ENCODE measurements at regions not wholly inside any gene's neighbourhood (a gene's known extent, or its start where the extent isn't known, plus 50 kb on each side); places are given as distances from the start of the nearest gene placed in this dataset.

DNA sequence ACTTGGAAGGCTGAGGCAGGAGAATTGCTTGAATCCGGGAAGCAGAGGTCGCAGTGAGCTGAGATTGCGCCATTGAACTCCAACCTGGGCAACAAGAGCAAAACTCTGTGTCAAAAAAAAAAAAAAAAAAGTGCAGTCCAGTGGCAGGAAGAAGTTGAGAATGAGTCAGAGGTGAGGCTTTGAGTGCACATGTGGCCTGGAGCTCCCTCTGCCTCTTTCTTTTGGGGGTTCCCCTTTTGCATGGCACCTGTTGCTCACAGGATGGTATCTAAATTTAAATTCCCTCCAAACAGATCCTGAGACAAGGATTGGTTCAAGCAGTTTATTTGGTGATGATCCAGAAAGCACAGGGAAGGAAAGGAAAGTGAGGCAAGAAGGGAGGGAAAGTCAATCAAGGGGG lies 151.4 kb upstream of the STX18 start:
- no peak for DNase-seq (ENCODE audit: low read depth)

DNA sequence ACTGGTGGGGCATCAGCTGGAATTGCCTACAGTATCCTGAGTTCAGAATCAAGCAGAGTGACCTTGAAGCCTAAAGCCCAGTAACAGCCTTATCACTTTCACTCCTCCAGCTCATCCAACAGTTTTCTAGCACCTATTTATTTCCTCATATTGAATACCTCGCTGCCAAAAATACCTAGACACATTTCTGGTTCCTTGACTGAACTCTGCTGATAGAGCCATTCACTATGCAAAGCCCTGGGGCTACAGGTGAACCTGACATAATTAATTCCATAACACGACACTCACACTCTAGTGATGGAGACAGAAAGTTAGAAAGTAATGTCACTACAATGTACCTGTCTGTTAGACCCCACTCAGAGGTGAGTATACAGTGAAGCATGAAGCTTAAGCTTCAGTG lies 149.0 kb upstream of the STX18 start:
- DNase-seq (ENCODE audit: low read depth): no peak

DNA sequence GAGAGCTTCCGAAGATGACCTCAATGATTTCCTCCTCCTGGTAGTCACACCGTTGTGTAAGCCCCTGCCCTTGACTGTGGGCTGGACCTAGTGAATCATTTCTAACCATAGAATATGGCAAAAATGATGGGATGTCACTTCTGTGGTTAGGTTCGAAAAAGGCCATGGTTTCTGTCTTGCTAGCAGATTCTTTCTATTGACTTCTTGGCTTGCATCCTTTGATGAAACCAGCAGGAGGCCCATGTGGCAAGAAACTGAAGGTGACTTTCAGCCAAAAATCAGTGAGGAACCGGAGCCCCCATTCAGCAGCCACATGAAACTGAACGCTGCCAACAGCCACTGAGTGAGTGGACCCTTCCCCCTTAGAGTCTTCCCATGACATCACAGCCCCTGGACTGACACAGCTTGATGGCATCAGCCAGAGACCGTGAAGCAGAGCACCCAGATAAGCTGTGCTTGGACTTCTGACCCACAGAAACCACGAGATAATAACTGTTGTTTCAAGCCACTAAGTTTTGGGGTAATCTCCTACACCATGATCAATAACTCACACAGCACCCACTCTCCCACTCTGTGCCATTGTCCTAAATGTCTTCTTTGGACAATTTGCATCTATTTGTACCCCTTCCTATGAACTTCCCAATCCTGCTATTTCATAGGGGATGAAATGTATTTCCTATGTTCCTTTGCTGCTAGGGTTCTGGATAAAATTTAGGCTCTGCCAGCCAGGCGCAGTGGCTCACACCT lies 148.0 kb upstream of the STX18 start:
- no peak for DNase-seq (ENCODE audit: low read depth)

DNA sequence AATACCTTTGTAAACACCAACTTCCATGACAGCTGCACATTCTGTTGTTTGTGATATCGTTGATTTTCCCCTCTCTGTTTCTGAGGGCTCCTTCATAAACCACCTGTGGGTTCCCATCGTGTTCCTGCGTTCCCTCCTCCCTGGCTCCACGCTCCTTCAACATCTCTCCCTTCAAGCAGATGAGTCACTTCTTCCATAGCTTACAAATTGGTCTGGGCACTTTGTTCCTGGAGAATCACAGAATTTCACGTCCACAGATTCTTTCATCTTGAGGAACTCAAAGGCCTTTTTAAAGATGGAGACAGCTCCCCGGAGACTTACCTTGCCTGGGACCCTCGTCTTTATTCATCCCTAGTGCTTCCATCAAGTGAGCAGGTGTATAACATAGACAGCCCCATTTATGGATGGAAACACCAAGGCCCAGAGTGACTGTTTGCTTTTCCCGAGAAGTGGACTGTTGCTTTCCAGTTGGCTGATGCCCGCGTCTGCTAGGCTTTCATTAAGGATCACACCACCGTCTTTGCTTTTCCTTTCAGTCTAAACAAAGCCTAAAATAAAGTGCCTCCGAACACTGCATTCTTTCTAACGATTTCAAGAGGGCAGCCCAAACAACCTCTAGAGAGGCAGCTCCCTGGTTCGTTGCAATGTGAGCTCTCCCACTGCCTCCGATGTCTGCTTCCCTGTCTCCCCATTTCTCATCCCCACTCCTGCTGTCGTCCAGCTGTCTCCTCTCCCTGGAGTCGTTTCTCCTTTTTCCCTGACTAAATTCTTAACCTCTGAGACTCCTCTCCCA lies 146.3 kb upstream of the STX18 start:
- no peak for DNase-seq (ENCODE audit: low read depth)

DNA sequence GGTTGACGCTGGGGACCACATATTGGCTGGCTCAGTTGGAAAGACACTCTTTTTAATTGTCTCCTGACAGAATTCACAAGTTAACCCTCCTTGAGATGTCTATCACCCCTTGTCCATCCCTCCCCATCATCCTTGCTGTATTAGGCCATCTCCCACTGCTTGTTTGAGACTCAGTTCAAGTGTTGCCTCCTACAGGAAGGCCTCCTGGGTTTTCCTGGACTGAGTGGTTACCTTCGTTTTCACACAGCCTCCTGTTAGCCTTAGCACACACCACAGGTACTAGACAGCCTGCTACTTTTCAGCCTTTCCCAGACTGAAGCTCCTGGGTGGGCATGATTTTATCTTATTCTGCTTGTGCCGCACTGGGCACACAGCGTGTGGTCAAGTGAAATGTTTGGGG lies 145.3 kb upstream of the STX18 start:
- DNase-seq (ENCODE audit: low read depth): no peak

DNA sequence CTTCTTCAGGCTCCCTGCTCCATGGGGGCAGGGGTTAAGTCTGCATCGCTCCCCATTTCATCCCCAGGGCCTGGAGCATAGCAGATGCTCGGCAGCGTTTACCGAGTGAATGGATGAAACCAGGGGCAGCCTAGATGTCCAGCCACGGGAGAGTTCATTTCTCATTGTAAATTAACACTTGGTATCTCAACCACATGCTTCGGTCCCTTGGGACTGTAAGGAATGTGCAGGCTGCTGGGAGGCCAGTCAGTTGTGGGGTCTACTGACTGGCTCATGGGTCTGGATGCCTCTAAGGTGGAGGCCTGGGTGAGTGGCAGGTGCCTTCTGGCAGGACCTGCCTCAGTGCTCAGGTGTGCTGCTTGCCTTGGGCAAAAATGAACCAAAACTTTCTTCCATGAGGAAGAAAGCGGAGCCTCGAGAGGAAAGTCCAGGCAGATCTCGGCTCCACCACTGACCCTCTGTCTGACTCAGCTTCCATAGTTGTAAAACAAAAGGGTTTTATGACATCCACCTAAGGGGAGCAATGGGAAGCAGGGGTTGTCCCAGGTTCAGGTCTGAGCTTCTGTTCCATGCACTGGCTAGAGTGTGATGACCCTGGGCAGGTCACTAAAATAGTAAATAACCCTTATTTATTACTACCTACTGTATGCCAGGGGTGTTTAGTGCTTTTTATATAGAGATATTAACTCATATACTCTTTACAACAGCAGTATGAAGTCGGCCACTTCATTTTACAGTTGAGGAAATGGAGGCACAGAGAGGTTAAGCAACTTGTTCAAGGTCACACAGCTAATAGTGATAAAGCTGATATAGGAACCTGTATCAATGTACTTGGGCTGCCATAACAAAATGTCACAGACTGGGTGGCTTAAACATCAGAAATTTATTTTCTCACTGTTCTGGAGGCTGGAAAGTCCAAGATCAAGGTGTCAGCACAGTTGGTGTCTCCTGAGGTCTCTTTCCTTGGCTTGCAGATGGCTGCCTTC lies 144.3 kb upstream of the STX18 start:
- no peak for DNase-seq (ENCODE audit: low read depth)

DNA sequence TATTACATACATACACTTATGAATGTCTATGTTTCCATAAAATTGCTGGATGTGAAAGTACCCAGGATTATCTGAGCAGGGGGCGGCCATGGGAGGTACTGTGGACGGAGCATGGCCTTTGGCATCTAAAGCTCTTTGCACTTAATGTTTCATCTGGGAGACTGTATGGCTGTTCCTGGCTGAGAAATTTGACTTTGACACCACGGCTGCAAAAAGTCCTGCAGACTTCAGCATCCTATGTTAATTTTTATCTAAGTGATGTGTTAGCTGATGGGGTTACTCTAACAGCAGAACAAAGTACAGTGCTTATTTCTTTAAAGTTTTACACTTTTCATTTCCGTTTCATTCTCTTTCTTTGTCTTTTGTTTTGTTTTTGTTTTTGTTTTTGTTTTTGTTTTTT lies 139.8 kb upstream of the STX18 start:
- DNase-seq (ENCODE audit: low read depth): no peak

DNA sequence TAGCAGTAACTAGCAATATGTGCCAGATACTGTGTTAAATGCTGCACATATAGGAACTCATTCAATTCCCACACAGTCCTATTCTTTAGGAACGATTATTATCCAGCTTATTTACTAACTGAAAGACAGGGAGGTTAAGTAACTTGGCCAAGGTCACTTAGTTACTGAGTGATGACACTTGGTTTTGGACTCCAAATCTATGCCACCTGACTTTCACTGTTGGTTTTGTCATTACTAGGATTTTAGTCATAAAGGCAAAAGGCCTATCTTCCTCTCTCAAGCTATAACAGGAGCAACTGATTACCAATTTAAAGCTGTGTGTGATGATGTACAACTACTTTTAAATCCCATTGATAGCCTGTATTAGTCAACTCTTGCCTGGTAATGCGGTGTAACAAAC lies 138.9 kb upstream of the STX18 start:
- no peak for DNase-seq (ENCODE audit: low read depth)

DNA sequence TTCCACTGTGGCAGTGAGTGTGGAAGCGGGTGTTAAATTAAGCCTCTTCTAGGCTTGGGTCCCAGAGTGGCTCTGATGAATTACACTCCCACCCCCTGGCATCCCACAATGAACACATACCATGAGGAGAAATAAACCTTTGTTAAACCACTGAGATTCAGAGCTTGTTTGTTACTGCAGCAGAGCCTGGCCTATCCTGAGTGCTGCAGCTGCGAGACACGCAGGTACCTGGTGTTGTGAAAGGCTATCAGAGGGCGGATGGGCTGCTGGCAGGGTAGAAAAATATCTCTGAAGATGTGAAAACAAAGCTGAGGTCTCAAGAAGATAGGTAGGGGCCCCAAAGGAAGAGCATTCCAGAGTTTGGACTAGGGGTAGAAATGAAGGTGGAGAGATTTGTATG lies 138.4 kb upstream of the STX18 start:
- no peak for DNase-seq (ENCODE audit: low read depth)

DNA sequence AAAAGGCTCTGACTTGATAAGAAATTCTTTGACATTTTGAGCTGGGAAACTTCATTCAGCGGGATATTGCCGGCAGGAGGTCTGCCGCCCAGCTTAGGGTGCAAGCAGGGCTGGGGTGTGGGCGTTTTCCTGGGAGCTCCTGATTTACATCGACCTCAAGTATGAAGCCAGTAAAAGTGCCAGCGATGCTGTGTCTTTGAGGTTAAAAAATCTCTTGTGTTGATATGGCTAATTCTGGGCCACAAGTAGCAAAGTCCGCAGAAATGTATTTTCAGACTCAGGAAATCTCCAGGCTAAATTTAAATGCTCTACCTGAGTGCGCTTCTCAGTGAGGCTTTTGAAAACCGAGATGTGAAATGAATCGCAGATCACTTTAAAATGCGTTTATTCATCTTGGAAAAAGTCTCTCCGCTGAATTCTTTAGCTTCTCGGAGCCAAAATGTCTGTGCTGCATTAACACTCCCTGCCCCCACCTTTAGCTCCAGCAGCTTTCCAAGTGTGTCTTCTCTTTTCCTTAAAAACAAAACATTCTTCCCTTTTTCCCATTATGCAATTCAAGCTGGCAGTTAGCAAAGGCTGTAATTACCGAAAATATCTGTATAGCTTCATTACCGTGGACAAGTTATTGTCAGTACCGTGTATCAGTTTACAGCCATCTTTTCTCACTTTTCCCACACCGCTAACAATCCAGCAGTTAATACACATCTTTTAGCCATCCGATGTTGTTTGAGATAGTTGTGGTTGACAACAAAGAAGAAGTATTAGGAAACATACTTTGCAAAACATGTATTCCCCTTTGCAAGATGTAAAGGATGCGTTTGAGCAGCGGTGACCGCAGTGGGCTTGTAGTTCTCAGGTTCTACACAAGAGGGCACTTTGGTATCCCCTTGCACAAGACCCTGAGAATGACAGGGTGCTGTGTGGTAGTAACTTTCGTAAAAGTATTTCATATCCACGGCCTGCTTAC lies 136.0 kb upstream of the STX18 start:
- no peak for DNase-seq (ENCODE audit: low read depth)

DNA sequence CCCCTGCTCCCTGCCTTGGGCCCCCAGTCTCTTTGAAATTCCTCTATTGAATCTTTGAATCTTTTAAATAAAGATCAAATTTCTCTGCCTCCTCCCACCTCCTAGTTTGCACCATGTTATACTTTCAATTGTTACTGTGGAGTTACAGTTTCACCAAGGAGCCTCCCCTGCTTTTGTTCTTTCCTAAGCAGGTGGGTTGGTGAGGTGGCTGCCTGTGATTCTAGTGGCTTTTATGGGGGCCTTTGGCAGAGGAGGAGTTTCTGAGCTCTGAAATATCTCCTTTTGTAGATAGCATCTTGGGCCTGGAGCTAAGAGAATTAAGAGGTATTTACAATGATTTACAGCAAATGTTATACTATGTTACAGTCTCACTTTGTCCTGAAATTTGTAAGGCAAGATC lies 133.8 kb upstream of the STX18 start:
- no peak for DNase-seq (ENCODE audit: low read depth)

DNA sequence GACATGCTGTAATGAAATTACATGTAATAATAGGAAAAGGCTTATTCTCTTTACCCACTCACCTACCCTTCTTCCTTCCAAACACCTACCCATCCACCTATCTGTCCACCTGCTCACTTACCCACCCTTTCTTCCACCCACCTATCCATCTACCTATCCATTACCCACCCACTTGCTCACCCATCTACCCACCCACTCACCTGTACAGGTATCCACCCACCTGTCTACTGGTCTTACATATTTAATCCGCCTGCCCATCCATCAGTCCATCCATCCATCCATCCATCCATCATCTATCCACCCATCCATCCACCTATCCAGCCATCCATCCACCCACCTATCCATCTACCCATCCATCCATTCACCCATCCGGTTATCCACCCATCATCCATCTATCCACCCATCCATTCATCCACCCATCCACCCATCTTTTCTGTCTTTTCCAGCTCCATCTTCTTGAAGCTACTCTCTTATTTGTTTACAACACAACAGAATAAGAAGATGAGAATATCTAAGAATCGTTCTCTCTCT lies 133.3 kb upstream of the STX18 start:
- no peak for DNase-seq (ENCODE audit: low read depth)

DNA sequence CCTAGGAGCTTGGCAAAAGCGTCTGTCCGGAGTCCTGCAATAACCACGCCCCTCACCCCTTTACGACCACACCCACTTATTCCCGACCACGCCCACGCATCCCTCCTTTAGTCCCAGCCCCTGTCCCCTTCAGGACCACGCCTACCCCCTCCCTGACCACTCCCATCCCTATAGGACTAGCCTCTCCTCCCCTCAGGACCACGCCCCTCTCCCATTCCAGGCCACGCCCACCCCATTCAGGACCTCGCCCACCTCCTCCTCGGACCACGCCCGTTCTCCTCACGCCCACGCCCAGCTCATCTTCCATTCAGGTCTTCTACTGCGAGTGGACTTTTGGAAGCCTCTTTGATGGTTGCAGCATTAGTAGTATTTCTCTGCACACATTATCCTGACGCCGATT lies 131.2 kb upstream of the STX18 start:
- peak; percentile 30 for DNase-seq (ENCODE audit: low read depth)

DNA sequence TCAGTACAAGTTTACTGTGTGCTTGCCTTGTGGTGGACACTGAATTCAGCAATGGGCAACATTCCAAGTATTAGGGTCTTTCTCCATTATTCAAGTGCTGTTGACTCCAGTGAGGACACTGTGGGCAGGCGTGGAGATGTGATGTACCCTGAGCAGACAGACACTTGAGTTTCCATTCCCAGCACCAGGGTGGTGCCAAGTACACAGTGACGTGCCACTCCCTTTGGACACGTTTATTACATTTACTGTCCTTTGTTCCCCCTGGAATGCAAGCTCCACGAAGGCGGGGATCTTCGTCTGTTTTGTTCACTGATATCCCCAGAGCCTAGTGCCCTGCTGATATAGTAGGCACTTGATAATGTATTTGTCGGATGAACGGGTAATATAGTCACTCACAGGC lies 130.6 kb upstream of the STX18 start:
- no peak for DNase-seq (ENCODE audit: low read depth)

DNA sequence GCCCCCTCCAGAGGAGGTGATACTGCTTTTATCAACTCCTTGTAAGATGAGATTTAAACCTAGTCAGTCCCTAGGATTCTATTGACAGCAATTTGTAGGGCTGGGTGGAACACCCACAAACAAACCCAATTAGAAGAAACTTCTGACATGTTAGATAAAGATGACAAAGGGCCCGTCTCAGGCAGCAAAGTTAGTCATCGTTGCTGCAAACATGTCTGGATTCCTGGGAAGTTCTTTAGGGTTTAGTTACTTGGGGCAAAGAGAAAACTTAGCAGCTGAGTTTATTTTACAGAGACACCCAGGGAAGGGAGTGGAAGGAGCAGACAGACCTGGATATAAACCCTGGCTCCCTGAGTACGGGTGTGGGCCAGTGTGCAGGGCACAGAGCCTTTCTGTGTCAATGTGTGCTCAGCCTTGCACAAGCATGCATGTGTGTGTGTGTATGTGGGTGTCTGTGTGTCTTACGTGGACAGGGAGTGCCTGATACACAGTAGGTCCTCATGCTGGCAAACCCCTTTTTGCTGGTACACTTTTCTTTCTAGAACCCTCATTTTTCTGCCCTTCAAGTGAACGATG lies 130.0 kb upstream of the STX18 start:
- DNase-seq (ENCODE audit: low read depth): no peak

DNA sequence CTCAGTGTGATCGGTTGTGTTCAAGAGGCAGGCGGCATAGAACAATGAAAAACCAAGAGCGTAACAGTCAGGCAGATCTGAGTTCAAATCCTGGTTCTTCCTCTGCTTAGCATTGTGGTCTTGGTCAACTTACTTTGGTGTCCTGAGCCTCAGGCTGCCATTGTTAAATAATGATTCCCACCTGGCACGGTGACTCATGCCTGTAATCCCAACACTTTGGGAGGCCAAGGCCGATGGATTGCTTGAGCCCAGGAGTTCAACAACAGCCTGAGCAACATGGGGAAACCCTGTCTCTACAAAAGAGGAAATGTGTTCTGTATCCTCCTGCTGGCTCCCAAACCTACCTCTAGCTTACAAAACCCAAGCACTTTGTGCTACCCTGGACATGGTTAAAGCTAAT lies 129.0 kb upstream of the STX18 start:
- DNase-seq (ENCODE audit: low read depth): no peak

DNA sequence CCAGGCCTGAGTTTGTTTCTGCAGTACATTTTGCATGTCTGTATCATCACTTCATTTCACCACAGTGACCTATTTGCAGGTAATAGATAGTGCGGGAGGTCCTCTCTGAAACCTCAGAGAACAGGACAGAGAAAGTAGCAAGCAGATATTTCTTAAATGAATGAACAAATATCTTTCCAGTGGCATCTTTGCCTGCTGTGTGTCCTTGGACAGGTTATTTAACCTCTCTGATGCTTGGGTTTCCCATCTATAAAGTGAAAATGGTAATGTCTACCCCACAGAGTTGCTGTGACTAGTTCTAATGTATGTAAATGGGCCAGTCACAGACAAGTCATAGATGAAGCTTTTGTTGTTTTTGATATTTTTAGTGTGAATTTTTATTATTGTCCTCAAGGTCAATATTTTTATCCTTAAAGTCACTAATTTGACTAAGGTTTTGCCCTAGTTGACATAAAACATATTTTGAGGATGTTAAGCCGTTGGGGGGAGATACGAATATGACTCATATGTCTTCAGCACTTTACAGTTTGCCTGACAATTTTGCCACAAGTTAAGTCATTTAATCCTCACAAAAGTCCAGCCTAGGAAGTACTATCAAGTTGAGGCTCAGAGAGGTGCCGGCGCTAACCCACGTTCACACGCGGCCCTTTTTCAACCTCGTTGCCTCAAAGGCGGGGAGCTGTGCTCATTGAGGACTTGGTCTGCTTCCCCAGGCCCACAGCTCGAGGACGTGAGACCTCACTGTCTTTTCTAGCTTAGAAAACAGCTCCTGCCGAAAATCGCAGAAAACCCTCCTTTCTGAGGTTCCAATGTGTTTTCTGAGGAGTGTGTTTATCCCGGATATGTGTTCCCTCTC lies 126.7 kb upstream of the STX18 start:
- no peak for DNase-seq (ENCODE audit: low read depth)

DNA sequence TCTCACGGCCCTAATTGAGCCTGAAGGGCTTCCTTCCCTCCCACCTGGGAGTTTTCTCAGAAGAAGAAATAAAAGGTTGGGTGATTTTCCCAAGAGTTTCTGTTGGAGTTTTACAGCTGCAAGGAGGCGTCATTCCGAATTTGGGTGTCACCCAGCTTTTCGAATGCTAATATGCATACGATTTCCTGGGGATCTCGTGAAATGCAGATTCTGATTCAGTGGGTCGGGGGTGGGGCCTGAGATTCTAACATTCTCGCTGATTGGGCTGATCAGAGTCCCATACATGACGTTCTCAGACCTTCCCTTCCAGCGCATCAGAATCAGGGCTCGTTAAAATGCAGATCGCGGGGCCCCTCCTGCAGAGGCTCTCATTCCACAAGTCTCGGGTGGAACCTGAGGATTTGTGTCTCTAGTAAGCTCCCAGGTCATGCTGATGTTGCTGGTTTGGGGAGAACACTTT lies 125.8 kb upstream of the STX18 start:
- no peak for DNase-seq (ENCODE audit: low read depth)
